PC-9 (cell line): ENCODE measurements at regions not wholly inside any gene's neighbourhood (a gene's known extent, or its start where the extent isn't known, plus 50 kb on each side); places are given as distances from the start of the nearest gene placed in this dataset.

Experiments used
- CTCF ChIP-seq: fragments of 200-600 bp; sonication (generic); conservative IDR thresholded peaks from 2 replicates; pipeline ENCODE4 v1.6.1; 2017; ENCODE audit warnings: mixed run types, antibody characterized with exemption, mild to moderate bottlenecking, moderate library complexity
- EZH2 ChIP-seq: fragments of 200-600 bp; sonication (generic); IDR thresholded peaks from 2 replicates; pipeline ENCODE4 v1.8.0; 2017; ENCODE audit warnings: antibody characterized with exemption, low read depth

- no peak for TF ChIP-seq CTCF
- no peak for TF ChIP-seq EZH2
These were observed 127.3 kb upstream of the HUWE1 start for GRCh38 chrX:53813670-53814440.
